ENCODE measurements at regions not wholly inside any gene's neighbourhood (a gene's known extent, or its start where the extent isn't known, plus 50 kb on each side); places are given as distances from the start of the nearest gene placed in this dataset.

DNA sequence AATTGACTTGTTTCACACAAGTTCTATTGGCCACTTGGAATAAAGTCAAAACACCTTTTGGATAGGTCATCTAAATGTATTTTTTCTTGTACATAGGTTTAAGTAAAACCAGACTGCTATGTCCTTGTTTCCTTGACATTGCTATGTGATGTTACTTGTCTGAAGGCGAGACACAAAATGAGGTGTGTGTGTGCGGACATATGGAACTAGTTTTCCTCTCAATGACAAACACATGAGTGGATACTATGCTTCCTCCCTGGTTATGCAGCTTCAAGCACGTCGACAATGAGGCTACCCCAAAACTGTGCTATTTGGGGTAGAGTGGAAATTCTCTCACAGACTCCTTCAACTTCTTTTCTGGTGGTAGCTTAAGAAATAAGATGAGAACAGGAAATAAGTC lies 276.8 kb downstream of the GAS1 start:
- TF ChIP-seq, protein P1, sequence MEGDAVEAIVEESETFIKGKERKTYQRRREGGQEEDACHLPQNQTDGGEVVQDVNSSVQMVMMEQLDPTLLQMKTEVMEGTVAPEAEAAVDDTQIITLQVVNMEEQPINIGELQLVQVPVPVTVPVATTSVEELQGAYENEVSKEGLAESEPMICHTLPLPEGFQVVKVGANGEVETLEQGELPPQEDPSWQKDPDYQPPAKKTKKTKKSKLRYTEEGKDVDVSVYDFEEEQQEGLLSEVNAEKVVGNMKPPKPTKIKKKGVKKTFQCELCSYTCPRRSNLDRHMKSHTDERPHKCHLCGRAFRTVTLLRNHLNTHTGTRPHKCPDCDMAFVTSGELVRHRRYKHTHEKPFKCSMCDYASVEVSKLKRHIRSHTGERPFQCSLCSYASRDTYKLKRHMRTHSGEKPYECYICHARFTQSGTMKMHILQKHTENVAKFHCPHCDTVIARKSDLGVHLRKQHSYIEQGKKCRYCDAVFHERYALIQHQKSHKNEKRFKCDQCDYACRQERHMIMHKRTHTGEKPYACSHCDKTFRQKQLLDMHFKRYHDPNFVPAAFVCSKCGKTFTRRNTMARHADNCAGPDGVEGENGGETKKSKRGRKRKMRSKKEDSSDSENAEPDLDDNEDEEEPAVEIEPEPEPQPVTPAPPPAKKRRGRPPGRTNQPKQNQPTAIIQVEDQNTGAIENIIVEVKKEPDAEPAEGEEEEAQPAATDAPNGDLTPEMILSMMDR (conservative IDR thresholded peaks at IDR 0.05), result no peak
- TF ChIP-seq EZH2 (IDR thresholded peaks at IDR 0.05; ENCODE audit: low read depth), result no peak

All from PC-9 (cell line).